ENCODE measurements at regions not wholly inside any gene's neighbourhood (a gene's known extent, or its start where the extent isn't known, plus 50 kb on each side); places are given as distances from the start of the nearest gene placed in this dataset.

- DNase-seq (ENCODE audit: low read depth in 2 of 2), result no peak
Measured at GRCh38 chr12:127249428-127249827, 1017.5 kb upstream of the TMEM132C start.

- DNase-seq (ENCODE audit: low read depth in 2 of 2), result no peak
Measured at GRCh38 chr12:127253797-127254327, 1013.1 kb upstream of the TMEM132C start.

- DNase-seq (ENCODE audit: low read depth in 2 of 2), result no peak
Measured at GRCh38 chr12:127254420-127254955, 1012.5 kb upstream of the TMEM132C start.

DNA sequence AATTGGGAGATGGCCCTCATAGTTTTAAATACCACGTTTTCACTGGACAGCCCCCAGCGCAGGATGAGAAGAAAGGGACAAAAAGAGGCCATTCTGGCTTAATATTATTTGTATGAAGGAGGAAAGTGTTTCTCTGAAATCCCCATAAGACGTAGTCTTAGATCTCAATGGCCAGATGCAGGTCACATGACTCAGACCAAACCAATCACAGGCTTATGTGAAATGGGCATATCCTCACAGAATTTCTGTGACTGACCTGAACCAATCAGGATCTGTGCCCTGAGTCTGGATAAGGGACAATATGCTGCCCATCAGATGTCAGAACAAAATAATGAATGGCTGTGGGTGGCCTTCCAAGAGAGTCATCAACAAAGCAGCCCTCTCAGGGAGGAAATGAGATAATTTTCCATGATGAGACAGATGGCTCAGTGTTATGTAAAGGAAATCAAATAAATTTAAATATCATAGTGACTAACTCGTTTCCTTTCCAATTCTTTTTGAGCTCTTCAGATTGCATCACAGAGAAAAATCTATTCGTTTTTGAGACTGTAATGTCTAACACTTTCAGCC, 1009.5 kb upstream of the TMEM132C start:
- no peak for DNase-seq (ENCODE audit: low read depth in 2 of 2)

GRCh38 chr12:127260531-127260930, 1006.4 kb upstream of the TMEM132C start:
- DNase-seq (ENCODE audit: low read depth in 2 of 2), result no peak

- no peak for DNase-seq (ENCODE audit: low read depth in 2 of 2)
Measured at GRCh38 chr12:127260999-127261398, 1006.0 kb upstream of the TMEM132C start.

DNA sequence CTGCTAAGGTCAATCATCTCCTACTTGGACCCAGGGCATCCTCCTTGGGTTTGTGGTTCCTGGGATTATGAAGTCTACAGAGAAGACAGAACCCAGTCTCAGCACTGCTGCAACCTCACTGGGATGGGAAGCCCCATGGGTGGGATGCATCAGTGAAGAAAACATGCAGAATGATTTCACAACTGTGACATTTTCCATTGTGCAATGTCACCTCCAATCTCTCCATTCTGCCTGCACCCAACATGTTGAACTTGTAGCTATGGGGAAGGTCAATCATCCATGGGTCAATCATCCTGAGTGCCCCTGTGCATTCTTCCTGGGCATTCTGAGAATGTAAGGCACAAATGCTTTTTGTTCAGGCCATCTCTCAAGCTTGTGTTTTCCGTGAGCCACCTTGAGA, 1004.4 kb upstream of the TMEM132C start:
- DNase-seq (ENCODE audit: low read depth in 2 of 2), result no peak

- no peak for DNase-seq (ENCODE audit: low read depth in 2 of 2)
Measured at GRCh38 chr12:127263621-127264020, 1003.3 kb upstream of the TMEM132C start.

DNA sequence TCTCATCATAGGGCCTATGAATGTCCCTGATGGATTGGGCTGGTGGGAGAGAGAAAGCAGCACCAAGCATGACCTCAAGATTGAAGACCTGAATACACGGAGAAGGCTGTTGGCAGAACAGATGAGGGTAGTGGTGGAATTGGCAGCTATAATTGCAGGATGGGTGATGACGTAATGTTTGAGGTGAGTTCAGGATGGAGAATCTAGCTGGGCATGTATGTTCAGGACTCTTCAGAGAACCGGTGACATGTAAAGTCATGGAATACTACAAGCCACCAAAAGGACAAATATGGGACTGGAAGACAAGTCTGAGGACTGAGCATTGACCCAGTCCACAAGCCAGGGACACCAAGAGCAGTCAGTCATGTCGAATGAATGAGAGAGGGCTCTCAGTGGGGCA, 999.8 kb upstream of the TMEM132C start:
- DNase-seq (ENCODE audit: low read depth in 2 of 2), result no peak

DNA sequence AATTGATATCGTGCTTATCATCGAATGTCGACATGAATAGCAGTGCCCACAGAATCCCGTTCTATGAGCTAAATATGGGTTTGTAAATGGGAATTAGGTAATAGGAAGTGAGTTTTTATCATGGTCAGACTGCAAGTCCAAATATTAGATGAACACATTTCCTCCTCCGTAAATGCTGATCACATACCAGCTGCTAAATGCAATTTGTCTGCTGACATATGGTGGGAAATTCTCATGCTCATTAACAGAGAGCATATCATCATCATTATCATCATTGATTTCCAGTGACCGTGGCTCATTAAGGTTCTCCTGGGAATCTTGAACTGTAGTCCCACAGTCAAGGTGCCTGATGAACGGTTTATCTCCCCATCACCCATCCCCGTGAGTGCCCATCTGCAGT, 998.8 kb upstream of the TMEM132C start:
- DNase-seq (ENCODE audit: low read depth in 2 of 2), result no peak

GRCh38 chr12:127268706-127269425, 998.1 kb upstream of the TMEM132C start:
- no peak for DNase-seq (ENCODE audit: low read depth in 2 of 2)

DNA sequence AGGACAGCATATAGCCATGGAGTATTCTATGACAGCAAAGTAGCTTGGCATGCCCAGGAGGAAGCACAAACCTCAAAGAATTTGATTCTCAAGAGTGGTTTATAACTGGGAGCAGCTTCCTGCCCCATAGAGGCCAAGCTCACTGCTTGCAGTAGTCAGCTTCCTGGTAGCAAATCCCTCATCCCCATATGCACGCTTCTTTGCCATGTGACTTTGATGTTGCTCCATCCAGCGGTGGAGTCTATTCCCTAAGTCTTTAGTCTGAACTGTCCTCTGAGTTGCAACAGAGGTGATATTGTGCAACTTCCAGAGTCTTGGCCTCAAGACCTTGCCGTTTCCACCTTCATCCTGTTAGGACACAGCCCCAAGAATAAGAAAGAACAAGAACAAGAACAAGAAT, 996.8 kb upstream of the TMEM132C start:
- no peak for DNase-seq (ENCODE audit: low read depth in 2 of 2)

- DNase-seq (ENCODE audit: low read depth in 2 of 2), result no peak
Measured at GRCh38 chr12:127271776-127272175, 995.2 kb upstream of the TMEM132C start.

DNA sequence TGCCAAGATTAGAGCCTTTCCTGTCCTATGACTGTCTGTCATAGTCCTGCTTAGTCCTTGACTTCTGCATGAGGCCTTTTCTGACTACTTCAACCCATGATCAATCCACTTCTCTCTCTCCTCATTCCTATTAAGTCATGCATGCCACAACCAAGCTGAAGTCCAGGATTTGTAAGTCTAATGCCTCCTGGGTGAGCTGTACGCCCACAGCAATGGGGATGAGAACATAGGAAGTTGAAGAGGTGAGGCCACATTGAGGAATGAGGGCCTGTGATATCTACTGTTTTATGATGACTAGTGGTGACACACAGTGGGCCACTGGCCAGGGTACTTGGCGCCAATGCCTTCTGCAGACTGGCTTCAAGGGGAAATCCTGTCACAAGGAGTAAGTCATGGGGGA, 994.1 kb upstream of the TMEM132C start:
- peak; percentile 40 to 49 for DNase-seq (ENCODE audit: low read depth in 2 of 2)

- no peak for DNase-seq (ENCODE audit: low read depth in 2 of 2)
Measured at GRCh38 chr12:127273626-127274025, 993.3 kb upstream of the TMEM132C start.

GRCh38 chr12:127275416-127275815, 991.6 kb upstream of the TMEM132C start:
- no peak for DNase-seq (ENCODE audit: low read depth in 2 of 2)

DNA sequence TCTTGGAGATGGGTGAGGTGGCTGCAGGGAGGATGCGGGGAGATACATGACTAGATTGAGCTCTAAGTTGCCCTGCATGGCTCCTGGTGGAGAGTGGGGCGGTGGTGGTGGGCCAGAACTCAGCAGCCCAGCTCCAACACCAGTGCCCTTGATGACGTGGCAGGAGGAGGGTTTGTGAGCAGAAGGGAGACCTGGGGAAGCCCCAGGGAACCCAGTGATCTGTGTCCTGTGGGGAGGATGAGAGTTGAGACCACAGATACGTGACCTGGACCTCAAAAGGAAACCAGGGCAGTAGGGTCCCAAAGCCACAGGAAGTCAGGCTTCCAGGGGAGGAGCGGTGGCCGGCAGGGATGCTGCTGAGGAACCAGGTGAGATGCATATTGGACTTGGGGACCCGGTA, 989.1 kb upstream of the TMEM132C start:
- DNase-seq (ENCODE audit: low read depth in 2 of 2), result no peak

GRCh38 chr12:127278351-127278750, 988.6 kb upstream of the TMEM132C start:
- DNase-seq (ENCODE audit: low read depth in 2 of 2), result no peak

DNA sequence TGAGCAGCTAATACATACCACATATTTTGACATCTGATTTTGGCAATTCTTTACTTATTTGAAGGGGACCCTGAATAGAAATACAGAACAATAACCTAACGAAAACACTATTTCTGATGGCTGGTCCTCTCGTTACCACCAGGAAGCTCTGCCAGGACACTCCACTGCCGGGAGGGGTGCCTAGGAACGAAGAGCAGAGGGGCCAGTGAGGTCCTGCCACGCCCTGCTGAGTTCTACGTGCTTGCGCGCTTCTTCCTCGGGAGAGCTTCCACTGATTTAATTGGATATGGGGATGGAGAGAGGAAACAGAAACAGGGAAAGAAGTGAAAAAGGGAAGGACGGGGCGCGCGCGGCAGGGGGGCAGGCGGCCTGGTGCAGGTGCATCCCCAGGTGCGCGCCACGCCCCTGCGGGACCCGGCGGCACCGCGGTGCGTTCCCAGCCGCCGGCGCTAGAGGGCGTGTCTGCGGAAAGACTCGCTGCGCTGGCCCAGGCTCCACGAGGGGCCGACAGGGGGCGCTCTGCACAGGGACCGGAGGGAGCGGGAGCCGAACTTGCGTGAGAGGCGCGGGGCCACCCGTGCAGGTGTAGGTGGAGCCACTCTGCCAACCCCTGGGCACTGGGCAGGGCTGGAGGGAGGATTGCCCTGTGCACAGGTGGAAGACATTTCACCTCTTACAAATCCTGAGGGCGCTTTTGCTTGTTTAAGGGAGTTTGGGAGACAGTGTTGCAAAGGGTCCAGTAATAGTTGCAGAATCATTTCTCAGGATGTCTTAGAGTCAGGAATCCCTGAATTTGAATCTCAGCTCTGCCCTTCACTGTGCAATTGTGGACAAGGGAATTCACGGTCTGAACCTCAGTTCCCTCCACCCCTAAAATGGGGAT, 986.3 kb upstream of the TMEM132C start:
- DNase-seq (ENCODE audit: low read depth in 2 of 2), result no peak

DNA sequence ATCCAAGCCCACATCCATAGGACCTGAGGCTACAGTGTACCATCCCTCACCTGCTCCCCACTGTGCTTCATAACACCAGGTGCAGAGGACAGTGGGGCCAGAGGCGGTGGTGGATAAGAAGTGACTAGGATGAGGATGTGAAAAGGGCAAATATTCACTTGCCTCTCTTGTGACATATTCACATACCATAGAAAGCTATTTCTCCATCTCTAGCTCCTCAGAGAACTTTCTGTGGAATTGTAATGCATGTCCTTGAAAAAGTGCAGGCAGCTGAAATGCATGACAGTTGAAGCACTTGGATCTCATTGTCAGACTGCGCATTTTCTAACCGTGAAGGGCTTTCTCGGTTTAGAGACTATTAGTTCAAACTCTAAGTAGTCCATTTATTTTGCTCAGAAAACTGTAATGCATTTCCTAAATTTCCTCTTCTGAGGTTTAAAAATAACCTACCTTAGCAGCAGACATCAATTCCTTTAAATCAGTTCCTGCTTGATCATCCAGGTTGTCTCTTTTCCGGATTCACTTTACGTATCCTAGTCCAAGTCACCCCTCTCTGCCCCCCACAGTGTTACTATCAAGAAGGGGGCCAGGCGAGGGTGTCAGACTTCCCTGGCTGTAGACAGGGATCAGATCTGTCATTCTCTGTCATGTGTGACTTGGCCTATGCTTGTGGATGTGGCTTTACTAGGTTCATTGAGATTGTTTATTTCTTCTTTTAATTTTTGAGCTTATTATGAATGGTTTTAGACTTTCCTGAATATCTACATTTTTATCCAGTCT, 984.0 kb upstream of the TMEM132C start:
- no peak for DNase-seq (ENCODE audit: low read depth in 2 of 2)

GRCh38 chr12:127284021-127284420, 982.9 kb upstream of the TMEM132C start:
- no peak for DNase-seq (ENCODE audit: low read depth in 2 of 2)
